ENCODE measurements at regions not wholly inside any gene's neighbourhood (a gene's known extent, or its start where the extent isn't known, plus 50 kb on each side); places are given as distances from the start of the nearest gene placed in this dataset.

- TF ChIP-seq CTCF (IDR thresholded peaks at IDR 0.05) (no peak), POLR2A (IDR thresholded peaks at IDR 0.05) (no peak)
These were observed 80.1 kb upstream of the ADRA1D start for GRCh38 chr20:4329232-4329631.

Measured in right lobe of liver (tissue), 4 donors.